Fibroblast of lung (primary cell): ENCODE measurements at regions not wholly inside any gene's neighbourhood (a gene's known extent, or its start where the extent isn't known, plus 50 kb on each side); places are given as distances from the start of the nearest gene placed in this dataset.

Experiments used
- CTCF ChIP-seq, 2 donors: IDR thresholded peaks in 1 of 2; conservative IDR thresholded peaks in 1 of 2; 1 replicate in 1 of 2; 2 replicates in 1 of 2; pipeline ENCODE4 v1.5.1; 2011 to 2012; ENCODE audit warnings: low read length in 2 of 2, control low read depth in 1 of 2, inconsistent platforms in 1 of 2, low read depth in 1 of 2, mild to moderate bottlenecking in 1 of 2
- EZH2 ChIP-seq: IDR thresholded peaks from 2 replicates; pipeline ENCODE4 v1.5.1; 2012; ENCODE audit warnings: low read length, control low read depth, mild to moderate bottlenecking; ENCODE audit errors: missing control alignments

DNA sequence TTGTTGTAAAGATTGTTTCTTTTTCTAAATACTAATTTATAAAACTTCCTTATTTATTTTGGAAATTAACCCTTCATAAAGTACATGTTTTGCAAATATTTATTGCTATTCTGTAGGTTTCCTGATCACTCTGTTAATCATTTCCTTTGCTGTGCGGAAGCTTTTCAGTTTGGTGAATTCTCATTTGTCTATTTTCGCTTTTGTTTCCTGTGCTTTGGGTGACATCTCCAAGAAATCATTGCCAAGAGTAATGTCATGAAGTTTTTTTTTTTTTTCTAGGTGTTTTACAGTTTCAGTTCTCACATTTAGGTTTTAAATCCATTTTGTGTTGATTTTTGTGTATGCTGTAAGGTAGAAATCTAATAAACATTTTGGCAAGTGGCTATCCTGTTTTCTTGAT, 1899.8 kb upstream of the ACO1 start:
- TF ChIP-seq CTCF (conservative IDR thresholded peaks at IDR 0.05 in 1 of 2, IDR thresholded peaks at IDR 0.05 in 1 of 2; ENCODE audit: low read depth in 1 of 2, low read length in 2 of 2) (no peak), EZH2 (no peak)
